ENCODE measurements at regions not wholly inside any gene's neighbourhood (a gene's known extent, or its start where the extent isn't known, plus 50 kb on each side); places are given as distances from the start of the nearest gene placed in this dataset.

GRCh38 chr9:13361076-13361475 lies 81.6 kb upstream of the MPDZ start (continued):
- no peak for TF ChIP-seq CBX2 (IDR thresholded peaks at IDR 0.05; ENCODE audit: borderline replicate concordance, low read depth)

- no peak for DNase-seq (ENCODE audit: low read depth in 1 of 2, low spot score in 1 of 2)
- no peak for FAIRE-seq
- Histone ChIP-seq H3K9me3 (no peaks in the 10 kb centered on the region), H3K4me2 (no peak overlapping the region), H3K4me3 (no peak overlapping the region), H3K27ac (no peak overlapping the region), H3K4me1 (no peaks in the 10 kb centered on the region)
- POLR2A ChIA-PET = no interaction called here
- ATAC-seq = no peak
- TF ChIP-seq POLR2A (IDR thresholded peaks at IDR 0.05; ENCODE audit: low read length) = no peak
- no peak for TF ChIP-seq JUNB (IDR thresholded peaks at IDR 0.05)
- TF ChIP-seq RNF2 (IDR thresholded peaks at IDR 0.05; ENCODE audit: borderline replicate concordance, low read depth) = no peak
- no peak for TF ChIP-seq GATA3 (IDR thresholded peaks at IDR 0.05; ENCODE audit: borderline replicate concordance)
- no peak for TF ChIP-seq HOXB5 (CRISPR knock-in tag; IDR thresholded peaks at IDR 0.05)
- TF ChIP-seq HEYL (CRISPR knock-in tag; IDR thresholded peaks at IDR 0.05) = no peak
- TF ChIP-seq MAFK (IDR thresholded peaks at IDR 0.05; ENCODE audit: partially characterized antibody) = no peak
- no peak for TF ChIP-seq HMGXB4 (CRISPR knock-in tag; IDR thresholded peaks at IDR 0.05; ENCODE audit: borderline replicate concordance)
- no peak for TF ChIP-seq CBX2 (IDR thresholded peaks at IDR 0.05; ENCODE audit: borderline replicate concordance, low read depth)
- no peak for TF ChIP-seq ZSCAN20 (CRISPR knock-in tag; IDR thresholded peaks at IDR 0.05)
- no peak for TF ChIP-seq BHLHE40 (IDR thresholded peaks at IDR 0.05; ENCODE audit: low read depth, low read length)
- TF ChIP-seq PHF8 (IDR thresholded peaks at IDR 0.05; ENCODE audit: borderline replicate concordance, low read depth) = no peak
- no peak for TF ChIP-seq SREBF2 (IDR thresholded peaks at IDR 0.05)
- no peak for TF ChIP-seq EHF (CRISPR knock-in tag; IDR thresholded peaks at IDR 0.05)
- no peak for TF ChIP-seq MAX (IDR thresholded peaks at IDR 0.05)
- CTCF ChIA-PET = interaction anchor here (1.0 kb wide), 1 partner anchor 9 kb away, joined by 3 read pairs; no protein-coding TSS in a partner anchor
These were observed 80.7 kb upstream of the MPDZ start for GRCh38 chr9:13360188-13360587.

GRCh38 chr9:13358128-13358527 lies 78.6 kb upstream of the MPDZ start:
- Histone ChIP-seq H3K4me3 (no peak overlapping the region), H3K27ac (no peak overlapping the region), H3K4me1 (no peaks in the 10 kb centered on the region), H3K4me2 (no peak overlapping the region), H3K9me3 (no peaks in the 10 kb centered on the region)
- TF ChIP-seq NR3C1 (IDR thresholded peaks at IDR 0.05) (no peak), RNF2 (IDR thresholded peaks at IDR 0.05; ENCODE audit: borderline replicate concordance, low read depth) (no peak), HMGXB4 (CRISPR knock-in tag; IDR thresholded peaks at IDR 0.05; ENCODE audit: borderline replicate concordance) (no peak), KDM5A (IDR thresholded peaks at IDR 0.05) (no peak), RARB (CRISPR knock-in tag; IDR thresholded peaks at IDR 0.05) (no peak), RAD21 (conservative IDR thresholded peaks at IDR 0.05 in 1 of 2, IDR thresholded peaks at IDR 0.05 in 1 of 2) (no peak), FOXS1 (CRISPR knock-in tag; IDR thresholded peaks at IDR 0.05) (no peak), CTCF (IDR thresholded peaks at IDR 0.05) (no peak), POLR2A (IDR thresholded peaks at IDR 0.05; ENCODE audit: low read length) (no peak), NPAS2 (CRISPR knock-in tag; IDR thresholded peaks at IDR 0.05; ENCODE audit: borderline replicate concordance) (no peak), E2F6 (IDR thresholded peaks at IDR 0.05; ENCODE audit: borderline replicate concordance, low read depth) (no peak), BHLHE40 (IDR thresholded peaks at IDR 0.05; ENCODE audit: low read depth, low read length) (no peak), MAFK (IDR thresholded peaks at IDR 0.05; ENCODE audit: partially characterized antibody) (no peak), CBX2 (IDR thresholded peaks at IDR 0.05; ENCODE audit: borderline replicate concordance, low read depth) (no peak), NFE2L2 (conservative IDR thresholded peaks at IDR 0.05; ENCODE audit: low read length) (no peak)
- CTCF ChIA-PET = interaction anchor here (0.6 to 0.9 kb wide), 4 partner anchors 8 to 995 kb away, joined by 3 to 4 read pairs (median 4); no protein-coding TSS in a partner anchor
- FAIRE-seq (no peak), ATAC-seq (no peak), DNase-seq (ENCODE audit: low read depth in 1 of 2, low spot score in 1 of 2) (no peak)
- POLR2A ChIA-PET = no interaction called here

All from A549 (cell line).